ENCODE measurements at regions not wholly inside any gene's neighbourhood (a gene's known extent, or its start where the extent isn't known, plus 50 kb on each side); places are given as distances from the start of the nearest gene placed in this dataset.

DNA sequence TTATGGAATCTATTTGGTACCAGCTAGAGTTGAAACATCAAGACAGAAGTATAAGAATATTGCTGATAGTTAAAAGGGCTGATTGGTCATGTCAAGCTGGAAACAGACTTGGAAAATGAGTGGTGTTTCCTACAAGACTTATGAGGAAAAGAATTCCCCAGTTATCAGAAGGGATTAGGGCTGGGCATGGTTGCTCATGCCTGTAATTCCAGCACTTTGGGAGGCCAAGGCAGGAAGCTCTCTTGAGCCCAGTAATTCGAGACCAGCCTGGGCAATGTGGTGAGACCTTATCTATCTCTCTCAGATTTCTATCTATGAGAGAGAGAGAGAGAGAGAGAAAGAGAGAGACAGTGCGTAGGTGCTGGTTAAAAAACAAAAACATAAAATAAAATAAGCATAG is 139.5 kb upstream of the PMFBP1 start:
- DNase-seq: no peak

DNA sequence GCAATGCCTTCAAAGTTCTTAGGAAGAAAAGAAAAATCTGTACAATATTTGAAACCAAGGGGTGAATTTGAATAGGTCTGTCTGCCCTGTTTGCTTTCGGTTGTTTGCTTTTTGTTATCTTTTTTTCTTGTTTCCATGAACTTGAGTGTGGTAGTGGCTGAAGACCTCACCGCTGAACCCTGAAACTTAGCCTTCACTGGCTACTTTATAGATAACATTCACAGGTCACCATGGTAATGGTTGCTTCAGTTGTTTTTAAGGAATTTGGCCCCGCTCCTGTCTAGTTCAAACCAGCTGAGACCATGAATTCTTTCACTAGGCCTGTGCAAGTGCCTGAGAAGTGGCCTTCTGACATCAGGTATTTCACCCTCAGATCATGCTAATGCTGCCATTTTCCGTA is 137.0 kb upstream of the PMFBP1 start:
- no peak for DNase-seq

DNA sequence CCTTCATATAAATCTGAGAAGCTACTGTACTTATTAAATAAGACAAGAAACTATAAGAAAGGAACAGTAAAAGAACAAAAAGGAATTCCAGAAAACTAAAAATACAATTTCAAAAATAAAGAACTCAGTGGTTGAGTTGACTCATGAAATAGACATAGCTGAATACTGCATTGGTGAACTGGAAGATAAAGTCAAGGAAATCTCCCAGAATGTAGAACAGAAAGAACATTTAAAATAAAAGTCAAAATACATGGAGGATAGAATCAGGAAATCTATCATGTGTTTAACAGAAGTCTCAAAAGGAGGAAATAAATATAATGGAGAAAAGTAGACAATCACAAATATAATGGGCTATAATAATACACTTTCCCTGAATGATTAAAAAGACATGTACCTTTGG is 136.4 kb upstream of the PMFBP1 start:
- no peak for DNase-seq

DNA sequence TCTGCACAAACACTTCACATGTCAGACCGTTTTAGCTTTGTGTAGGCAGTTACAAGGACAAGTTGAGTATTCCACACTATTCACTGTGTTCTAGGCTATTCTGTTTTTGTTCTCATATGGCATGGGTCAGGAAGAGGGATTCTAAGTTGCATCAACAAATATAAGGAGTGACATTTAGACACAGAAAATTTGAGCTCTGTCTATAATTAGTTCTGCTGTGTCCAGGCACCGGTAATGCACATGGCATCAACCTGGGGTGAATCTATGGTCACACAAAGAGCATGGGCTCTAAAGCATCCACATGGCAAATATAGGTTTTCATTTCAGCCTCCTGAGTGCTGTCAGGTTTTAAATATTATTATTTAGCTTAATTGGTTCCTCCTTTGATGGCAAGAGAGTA is 130.4 kb upstream of the PMFBP1 start:
- DNase-seq: no peak

DNA sequence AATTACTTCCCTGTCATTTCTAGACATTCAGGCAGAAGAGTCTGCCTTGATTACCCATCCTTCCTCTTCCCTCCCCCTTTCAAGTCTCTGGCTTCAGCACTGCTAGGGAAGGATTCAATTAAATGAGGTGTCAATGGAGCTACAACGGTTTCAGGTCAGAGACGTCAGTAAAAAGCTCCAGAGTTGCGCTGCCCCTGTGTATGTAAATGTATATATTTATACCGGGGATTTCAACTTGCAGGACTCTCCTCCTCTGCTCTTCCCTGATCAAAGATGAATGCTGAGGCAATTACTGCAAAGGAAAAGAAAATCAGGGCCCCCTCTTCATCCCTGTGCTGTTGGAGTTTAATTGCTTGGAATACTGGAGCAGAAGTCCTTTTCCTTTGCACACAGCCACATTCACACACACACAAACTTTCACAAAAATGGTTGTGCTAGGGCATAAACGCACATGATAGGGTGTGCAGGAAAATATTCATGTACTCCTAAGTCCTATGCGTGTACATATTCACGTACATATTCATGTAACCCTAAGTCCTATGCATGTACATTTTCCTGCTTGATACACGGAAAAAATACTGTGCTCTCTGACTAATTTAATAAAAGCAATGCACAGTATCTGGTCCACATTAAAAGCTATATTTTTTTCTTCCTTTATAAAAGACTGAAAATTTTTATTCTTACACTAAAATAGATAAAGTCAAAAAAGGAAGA is 129.7 kb upstream of the PMFBP1 start:
- no peak for DNase-seq

DNA sequence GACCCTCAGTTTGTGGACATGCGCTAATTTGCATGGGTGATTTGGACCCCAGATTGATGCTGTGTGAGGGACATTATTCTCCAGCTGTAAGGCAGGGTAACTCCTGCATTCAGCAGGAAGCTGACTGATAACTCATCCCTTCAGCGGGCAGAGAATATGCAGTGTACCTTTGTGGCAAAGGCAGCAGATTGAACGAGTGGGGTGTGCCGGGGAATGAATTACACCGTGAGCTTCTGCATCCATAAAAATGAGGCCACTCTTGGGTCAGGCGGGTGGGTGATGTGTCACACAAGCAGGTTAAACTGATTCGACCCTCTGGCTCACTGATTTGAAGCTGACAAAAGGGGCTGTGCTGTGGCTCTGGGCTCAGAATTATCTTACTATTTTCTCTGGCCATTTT is 128.9 kb upstream of the PMFBP1 start:
- no peak for DNase-seq

DNA sequence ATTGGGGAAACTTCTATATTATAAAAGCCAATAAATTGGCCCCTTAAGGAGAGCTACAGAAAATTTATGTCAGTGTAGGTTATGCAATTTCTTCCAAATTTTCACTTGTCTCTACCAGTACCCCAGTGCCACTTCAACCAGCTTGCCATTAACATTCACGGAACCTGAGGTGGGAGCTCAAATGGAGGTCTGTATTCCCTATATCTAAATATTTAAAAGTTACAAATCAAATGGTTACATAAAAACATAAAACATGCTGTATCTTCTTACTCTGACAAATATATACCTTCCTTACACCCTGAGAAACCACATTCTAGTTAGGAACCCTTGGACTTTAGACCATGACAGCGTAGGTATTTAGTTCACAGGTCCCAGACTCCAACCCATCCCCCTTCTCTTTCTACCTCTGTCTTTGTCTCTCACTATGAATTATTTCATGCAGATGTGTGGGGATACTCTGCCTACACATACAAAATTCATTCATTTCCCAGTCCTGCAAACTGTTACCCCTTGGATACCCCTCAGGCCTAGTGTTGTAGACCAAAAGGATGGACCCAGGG is 127.8 kb upstream of the PMFBP1 start:
- no peak for DNase-seq

DNA sequence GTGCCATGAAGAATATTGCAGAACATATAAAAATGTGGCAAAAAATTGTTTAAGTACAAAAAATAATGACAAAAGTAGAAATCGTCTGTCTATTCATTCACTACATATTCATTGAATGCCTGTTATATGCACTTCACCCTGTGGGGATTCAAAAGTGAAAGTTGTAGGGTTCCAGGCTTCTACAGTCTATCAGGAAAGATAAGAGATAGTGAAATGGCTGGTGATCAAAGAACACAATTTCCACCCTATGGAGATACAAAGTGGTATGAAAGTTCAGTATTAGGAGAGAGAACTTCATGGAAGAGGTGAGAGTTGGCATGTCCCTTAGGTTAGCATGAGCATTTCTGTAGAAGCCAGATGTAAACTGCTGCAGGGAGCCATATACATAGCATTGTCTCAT is 127.0 kb upstream of the PMFBP1 start:
- no peak for DNase-seq

DNA sequence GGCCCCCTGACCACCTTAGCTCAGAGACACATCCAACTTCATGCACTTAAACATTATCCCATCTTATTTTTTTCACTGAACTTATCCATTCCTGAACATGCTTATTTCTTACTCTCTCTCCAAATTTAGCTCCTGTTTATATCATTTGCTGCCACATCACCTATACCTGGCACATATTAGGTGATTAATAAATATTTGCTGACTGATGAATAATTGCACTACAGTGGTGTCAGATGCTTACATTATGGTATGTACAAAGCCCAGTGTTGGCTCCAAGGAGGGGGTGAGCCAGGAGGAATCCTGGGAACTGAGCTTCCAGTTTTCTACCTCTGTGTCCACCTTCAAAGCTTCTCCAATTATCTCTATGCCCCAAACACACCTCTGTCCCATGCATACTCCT is 124.0 kb upstream of the PMFBP1 start:
- DNase-seq: no peak

DNA sequence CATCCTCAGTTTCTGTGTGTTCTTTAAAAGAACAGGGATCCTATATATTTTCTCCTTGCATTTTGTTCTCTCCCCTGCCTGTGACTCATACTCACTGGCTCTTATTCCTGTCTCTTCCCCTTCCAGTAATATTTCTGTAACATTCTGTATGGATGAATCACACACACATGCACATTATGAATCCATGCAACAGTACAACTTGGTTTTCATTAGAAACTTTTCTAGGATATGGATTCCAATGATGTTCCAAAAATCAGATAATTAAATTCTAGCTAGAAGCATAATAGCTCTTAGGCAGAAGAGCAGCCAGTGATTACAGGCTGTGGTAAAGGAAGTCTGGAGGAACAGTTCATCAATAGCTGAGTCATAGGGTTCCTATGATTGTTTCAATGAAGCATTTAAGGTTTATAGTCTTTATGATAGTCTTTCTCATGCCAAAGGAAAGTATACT is 119.6 kb upstream of the PMFBP1 start:
- no peak for DNase-seq

DNA sequence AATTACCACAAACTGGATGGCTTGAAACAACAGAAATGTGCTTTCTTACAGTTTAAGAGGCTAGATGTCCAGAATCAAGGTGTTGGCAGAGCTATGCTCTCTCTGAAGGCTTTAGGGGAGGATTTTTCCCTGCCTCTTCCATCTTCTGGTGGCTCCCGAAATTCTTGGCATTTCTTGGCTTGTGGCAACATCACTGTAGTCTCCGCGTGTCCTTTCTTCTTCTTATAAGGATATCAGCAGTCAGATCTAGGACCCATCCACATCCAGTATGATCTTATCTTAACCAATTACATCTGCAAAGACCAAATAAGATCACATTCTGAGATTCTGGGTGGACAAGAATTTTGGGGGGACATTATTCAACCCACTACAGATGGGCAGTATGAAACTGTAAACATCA is 119.2 kb upstream of the PMFBP1 start:
- no peak for DNase-seq

DNA sequence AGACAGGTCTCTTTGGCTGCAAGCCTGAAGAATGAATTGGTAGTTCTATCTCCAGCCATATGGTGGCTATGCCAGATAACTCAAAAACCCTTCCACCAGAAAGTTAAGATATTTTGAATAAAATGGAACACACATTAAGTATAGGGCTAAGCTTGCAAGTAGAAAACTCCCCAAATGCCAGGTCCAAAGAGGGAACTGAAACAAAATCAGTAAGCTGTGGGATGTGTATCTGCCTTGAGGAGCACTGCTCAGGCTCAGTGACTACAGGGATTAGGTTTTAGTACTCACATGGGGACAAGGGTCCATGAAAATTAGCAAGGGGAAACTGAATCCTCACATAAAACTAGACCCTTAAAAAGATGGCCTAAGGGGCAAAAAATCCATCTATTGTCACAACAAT is 115.7 kb upstream of the PMFBP1 start:
- DNase-seq: no peak

DNA sequence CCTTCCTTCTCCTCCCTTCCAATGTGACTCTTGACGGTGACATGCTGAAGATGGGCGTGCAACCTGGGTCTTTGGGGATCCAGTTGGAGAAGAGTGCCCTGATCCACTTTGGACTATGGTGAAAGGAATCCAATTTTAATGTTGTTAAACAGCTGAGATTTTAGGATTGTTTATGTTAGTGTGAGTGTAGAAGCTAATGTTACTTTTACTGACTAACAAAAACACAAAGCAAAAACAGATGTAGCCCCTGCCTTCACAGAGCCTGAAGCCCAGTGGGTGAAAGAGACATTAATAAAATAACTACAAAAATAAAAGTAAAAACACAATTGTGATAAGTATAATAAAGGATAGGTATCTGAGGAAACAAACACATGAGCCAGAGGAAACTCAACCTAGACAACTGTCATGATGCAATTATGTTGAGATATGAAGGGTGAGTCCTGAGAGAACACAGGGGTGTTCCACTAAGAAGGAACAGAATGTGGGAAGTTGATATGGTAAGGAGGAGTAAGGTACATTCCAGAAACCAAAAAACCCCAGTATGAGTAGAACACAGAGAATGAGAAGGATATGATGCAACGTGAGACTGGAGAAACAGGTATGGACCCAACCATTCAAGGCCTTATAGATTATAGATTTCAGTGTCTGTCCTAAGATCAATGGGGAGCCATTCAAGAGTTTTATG is 115.1 kb upstream of the PMFBP1 start:
- DNase-seq: no peak

DNA sequence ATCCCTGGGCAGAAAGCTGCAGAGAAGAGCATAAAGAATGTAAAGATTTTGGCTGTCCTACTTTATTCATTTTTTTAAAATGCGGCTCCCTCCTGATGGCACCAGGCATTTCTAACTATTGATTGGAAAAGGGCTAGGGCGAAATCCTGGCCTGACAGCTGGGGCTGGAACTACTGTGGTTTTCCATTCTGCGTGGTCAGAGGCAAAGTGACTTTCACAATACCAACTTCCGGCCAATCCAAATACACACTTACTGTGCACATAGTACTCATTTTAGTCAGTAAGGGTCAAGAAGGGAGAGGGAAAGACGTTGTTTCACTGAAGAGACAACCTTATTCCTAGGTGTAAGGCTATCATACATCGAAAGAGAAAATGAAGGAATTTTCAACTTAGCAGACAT is 113.8 kb upstream of the PMFBP1 start:
- DNase-seq: no peak

DNA sequence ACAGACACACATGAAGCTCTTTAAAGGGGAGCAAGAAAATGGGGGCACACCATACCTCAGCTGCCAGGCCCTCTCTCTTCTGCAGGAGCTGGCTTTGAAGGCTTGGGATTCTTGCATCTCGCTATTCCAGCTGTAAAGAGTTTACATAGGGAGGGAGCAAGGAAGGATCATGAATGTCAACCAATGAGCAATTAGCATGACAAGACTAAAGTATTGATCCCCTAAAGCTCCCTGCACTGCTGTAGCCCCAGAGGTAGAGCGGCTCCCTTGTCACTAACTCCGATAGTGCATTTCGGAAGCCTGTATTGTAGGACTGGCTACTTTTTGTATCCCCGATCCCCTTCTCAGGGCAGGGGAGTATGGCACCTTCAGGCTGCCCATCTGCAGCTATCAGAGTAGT is 113.4 kb upstream of the PMFBP1 start:
- DNase-seq: no peak

DNA sequence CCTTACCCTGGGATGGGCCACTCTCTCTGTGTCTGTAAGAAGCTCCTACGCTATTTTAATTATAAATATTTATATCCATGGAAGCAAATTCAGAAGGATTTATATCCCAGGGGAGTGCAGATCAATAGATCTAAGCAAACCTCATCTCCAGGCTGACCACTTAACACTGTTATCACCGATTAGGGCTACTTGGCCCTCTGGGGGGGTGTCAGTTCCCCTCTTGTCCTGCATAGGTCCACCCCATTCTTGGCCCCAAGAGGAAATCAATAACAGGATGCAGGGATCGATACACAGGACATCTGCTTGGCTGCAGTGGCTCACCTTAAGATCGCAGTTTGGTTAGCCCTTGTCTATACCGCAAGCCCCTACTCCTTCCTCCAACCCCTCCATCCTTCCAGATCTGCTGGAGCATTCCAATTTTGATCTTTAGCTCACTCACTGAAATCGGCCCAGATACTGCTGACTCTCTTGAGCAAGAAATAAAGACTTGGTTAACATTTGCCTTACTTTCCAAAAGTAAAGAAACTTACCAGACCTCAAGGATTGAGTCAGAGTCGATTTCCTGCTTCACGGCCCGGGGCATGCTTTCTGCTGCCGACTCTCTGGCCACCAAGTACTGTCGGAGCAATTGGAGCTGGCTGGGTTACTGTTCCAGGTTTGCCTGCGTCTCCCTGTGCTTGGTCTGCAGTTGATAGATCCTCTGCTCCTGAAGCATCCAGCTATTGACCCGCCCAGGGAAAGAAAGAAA is 112.3 kb upstream of the PMFBP1 start:
- DNase-seq: no peak

DNA sequence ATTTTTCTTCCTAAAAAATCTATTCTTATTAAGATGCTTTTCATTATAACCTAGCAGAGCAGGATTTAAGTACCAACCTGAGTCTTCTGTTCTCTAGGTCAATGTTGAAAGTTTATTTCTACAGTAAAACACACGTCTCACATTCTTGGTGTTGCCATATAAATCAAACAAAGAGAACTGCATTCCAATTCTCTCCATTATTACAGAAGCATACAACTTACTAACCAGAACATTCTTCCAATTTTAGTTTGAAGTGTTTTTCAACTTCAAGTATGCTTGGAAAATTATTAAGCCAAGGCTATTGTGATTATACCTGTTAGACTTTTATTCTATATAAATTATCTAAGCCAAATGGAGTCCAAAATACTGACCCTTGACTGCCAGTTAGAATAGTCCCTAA is 110.4 kb upstream of the PMFBP1 start:
- no peak for DNase-seq

DNA sequence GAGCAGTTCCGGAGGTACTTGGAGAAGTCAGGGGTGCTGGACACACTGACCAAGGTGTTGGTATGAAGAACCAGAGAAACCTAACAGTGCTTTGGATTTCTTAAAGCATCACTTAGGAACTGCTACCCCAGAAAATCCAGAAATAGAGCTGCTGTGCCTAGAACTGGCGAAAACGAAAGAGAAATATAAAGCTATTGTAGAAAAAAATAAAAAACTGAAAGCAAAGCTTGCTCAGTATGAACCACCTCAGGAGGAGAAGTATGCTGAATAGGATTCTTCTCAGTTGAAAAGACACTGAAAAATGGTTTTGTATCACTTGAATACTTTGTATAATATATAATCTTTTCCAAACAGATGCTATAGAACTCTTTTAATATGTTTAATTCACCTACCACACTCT is 106.3 kb upstream of the PMFBP1 start:
- no peak for DNase-seq

DNA sequence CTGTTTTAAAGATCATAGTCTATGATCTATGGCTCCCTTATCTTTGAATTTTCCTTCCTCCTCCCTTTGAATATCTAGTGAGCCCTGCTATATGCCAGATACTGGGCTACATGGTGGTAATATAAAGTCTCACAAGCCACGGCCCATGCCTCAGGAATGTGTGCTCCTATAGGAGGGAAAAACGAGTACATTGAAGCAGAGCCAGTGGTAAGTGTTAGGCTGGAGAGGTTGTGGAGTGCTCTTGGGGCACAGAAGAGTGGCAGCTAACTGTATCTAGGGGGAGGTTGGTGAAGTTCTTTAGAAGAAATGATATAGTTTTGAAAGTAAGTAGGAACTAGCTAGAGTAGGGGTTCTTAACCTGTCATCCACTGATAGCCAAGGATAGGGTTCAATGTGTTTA is 105.8 kb upstream of the PMFBP1 start:
- DNase-seq: no peak

DNA sequence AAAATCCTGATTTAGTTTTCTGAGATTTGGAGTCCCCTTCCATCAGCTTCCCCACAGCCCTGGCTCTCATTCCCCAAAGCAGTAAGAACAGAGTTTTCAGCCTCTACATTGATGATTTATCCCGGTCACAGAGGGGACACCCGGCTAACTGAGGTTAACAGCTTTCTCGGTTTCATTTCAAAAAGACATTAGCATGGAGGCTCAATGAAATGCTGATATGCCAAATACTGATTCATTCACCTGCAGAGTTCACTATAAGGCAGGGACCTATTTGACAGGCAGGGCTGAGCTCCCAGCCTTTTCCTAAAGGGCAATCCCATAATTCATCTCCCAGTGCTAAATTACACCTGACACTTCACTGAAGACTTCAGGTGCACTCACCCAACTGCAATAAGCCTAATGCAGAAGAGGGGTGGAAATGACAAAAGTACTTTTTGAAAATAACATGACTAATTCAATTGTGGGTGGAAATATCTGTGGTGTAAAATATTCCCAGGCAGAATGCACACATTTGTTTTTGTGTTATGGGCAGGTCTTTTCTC is 99.8 kb upstream of the PMFBP1 start:
- no peak for DNase-seq

DNA sequence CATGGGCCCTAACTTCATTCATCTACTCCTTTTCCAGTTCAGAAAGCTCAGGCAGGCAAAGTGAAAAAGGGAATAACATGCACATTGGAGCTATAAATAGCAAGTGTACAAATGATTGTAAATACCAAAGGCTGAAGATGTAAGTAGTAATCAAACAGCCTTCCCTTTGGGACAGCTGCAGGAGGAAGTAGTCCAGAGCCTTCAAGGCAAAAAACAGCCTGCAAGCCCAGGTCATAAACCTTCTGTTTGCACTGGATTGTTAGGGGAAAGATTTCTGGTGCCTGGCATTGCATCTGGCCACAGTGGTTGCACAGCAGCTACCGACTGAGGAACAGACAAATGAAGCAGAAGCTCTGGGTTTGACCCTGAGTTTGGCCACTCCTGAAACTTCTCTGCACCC is 98.6 kb upstream of the PMFBP1 start:
- DNase-seq: no peak

DNA sequence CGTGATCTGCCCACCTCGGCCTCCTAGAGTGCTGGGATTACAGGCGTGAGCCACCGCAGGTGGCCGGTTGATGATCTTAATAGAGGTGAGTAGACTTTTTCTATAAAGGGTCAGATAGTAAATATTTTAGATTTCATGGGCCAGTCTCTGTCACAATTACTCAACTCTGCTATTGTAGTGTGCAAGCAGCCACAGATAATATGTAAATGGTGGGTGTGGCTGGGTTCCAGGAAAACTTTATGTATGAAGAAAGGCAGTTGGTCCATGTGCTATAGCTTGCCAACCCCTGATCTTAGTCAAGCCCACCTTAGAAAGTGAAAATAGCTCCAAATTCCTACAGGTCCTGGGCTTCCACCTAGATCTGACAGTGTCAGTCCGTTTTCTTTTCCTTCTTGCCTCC is 94.9 kb upstream of the PMFBP1 start:
- no peak for DNase-seq

DNA sequence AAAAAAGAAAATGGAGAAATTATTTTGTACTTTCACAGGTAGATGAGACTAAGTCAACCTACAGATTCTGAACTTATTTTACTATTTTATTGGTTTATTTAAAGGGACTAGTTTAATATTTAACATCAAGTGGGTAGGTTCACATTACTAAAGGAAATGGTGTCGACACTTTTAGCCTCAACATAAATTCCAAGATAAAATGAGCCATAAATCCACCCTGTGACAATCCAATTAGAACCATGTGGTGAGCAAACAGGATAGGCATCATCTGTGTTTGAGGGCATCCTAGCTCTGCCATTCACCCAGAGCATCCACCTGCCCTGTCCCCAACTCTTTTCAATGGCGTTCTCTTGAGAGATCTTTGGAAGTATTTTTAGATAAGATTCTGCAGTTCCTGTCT is 92.8 kb upstream of the PMFBP1 start:
- DNase-seq: no peak

DNA sequence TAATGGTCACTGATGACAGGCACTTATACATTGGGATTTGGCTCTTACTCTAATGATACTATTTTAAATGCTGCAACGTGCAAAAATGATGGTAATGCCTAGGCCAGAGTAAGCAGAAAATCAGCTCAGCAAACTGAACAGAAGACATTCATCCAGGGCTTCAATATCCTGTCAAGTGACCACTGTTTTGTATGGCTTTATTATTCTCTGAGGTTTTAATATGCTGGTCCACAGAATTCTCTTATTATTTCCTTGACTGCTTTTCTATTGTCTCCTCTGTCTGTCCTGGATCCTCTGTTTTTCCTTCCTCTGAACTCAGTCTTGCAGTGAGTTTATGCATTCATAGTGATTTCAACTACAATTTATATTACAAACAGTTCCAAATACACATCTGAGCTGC is 90.8 kb upstream of the PMFBP1 start:
- no peak for DNase-seq

Measured in effector CD8-positive, alpha-beta T cell (primary cell).